GM12892 (cell line): ENCODE measurements at regions not wholly inside any gene's neighbourhood (a gene's known extent, or its start where the extent isn't known, plus 50 kb on each side); places are given as distances from the start of the nearest gene placed in this dataset.

Source experiments
- POLR2A ChIP-seq: IDR thresholded peaks from 2 replicates; pipeline ENCODE4 v1.6.1; 2011; ENCODE audit warnings: low read depth, low read length, control low read depth
- POLR2AphosphoS5 ChIP-seq: IDR thresholded peaks from 2 replicates; pipeline ENCODE4 v1.6.1; 2011; ENCODE audit warnings: low read depth, low read length, control low read depth
- TAF1 ChIP-seq: IDR thresholded peaks from 2 replicates; pipeline ENCODE4 v1.6.1; 2011; ENCODE audit warnings: low read depth, mild to moderate bottlenecking, control low read depth, low read length, borderline replicate concordance

DNA sequence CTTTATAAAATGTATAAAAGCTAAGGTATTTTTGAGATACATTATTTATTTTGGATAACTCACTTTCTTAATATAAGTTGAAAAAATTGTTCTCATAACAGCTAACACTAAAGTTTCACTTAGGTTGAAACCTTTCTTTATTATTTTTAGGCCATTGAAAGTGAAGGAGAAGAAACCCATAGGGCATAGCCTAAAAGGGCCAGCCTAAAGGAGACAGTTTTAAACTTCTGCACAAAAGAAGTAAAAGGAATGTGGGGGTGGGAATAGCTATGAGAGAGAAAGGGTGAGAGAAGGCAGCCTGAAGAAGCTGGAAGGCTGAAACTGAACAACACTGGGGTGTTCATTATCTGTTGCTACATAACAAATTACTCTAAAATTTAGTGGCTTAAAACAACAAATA is 57.6 kb upstream of the RAPGEF2 start:
- TF ChIP-seq TAF1 (no peak), POLR2AphosphoS5 (no peak), POLR2A (no peak)
